ENCODE measurements at regions not wholly inside any gene's neighbourhood (a gene's known extent, or its start where the extent isn't known, plus 50 kb on each side); places are given as distances from the start of the nearest gene placed in this dataset.

DNA sequence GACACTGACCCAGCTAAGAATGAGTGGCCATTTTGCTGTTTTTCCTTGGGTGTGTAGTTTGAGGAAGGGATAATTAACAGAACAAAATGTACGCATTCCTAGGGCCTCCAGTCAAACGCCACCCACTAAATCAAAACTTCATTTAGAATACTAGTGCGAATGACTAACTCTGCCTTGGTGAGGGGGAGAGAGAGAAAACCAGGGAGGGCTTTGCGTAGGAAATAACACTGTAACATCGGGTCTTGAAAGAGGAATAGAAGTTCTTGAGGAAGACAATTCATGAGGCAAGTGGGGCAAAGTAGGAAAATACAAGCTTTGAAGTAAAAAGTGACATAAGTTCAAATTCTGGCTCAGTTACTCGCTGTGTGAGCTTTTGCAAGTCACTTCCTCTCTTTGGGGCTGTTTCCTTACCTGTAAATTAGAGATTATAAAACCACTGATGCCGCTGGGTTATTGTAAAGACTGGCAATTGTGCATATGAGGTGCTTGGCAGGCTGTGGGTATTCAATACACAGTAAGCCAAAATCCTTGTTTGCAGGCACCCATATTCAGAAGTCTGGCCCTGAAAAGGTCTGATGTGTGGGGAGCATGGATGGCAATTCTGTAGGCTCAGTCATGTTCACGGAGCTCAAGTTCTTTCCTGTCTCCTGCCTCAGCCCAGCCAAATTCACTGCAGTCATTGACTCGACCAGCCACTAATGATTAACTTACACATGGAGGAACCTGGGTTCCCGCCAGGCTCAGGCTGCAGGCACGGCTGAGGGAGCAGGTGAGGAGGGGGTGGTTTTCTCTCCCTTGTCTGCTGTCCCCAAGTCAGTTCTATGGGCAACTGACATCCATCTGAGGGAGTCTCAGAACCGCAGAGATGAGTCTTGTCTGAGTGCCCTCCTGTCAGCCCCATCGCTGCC lies 140.3 kb upstream of the CSF3R start:
- H3K18ac ChIP-seq (ENCODE audit: low read length), result no peak overlapping the region
- no peak overlapping the region for H2AK5ac ChIP-seq (ENCODE audit: low read length)
- H2BK5ac ChIP-seq (ENCODE audit: low read length), result no peak overlapping the region
- no peak overlapping the region for H3K4me3 ChIP-seq (ENCODE audit: low read length)
- H2BK120ac ChIP-seq (ENCODE audit: low read depth, low read length), result no peak overlapping the region
- no CpG with 5 or more reads among the region's 13 CpGs for WGBS (ENCODE audit: extremely low coverage, insufficient coverage, low lambda C conversion rate)
- no peaks in the 10 kb centered on the region for H3K4me1 ChIP-seq (ENCODE audit: control insufficient read depth, low read depth, low read length)
- H3K56ac ChIP-seq (ENCODE audit: low read length), result no peak overlapping the region
- H3K27me3 ChIP-seq (ENCODE audit: insufficient read depth, low read length, poor library complexity), result no peaks in the 10 kb centered on the region
- no peak overlapping the region for H4K5ac ChIP-seq (ENCODE audit: low read length)
- no peak overlapping the region for H2BK15ac ChIP-seq (replicated peaks; ENCODE audit: low read depth)
- H3K36me3 ChIP-seq (ENCODE audit: control insufficient read depth, insufficient read depth, low read length), result no peaks in the 10 kb centered on the region
- H3K4ac ChIP-seq (ENCODE audit: low read depth, low read length), result no peak overlapping the region
- H3K9ac ChIP-seq (ENCODE audit: low read length), result no peak overlapping the region
- H3K4me2 ChIP-seq (ENCODE audit: low read length), result no peak overlapping the region
- no peaks in the 10 kb centered on the region for H3K79me2 ChIP-seq (ENCODE audit: control insufficient read depth, insufficient read depth, low read length)
- no peaks in the 10 kb centered on the region for H3K79me1 ChIP-seq (ENCODE audit: low read length)
- no peak overlapping the region for H4K8ac ChIP-seq (ENCODE audit: low read depth, low read length)
- no peak overlapping the region for H3K23ac ChIP-seq (ENCODE audit: low read length)
- H3K27ac ChIP-seq (ENCODE audit: low read depth, low read length), result no peak overlapping the region
- no peak for DNase-seq

DNA sequence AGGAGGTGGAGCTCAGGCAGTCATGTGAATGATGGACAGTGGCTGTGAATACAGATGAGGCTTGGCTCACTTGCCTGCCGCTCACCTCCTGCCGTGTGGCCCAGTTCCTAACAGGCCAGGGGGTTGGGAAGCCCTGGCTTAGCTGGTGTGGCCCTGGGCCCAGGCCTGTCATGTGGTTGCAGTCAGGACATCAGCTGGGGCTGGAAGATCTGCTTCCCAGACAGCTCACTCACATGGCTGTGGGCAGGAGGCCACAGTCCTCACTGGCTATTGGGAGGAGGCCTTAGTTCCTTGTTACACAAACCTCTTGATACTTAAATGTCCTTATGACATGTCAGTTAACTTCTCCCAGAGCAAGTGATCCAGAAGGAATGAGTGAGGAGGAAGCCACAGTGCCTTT lies 138.8 kb upstream of the CSF3R start:
- H3K27me3 ChIP-seq (ENCODE audit: insufficient read depth, low read length, poor library complexity), result no peaks in the 10 kb centered on the region
- no peak overlapping the region for H3K4ac ChIP-seq (ENCODE audit: low read depth, low read length)
- H3K23ac ChIP-seq (ENCODE audit: low read length), result no peak overlapping the region
- no peak overlapping the region for H3K27ac ChIP-seq (ENCODE audit: low read depth, low read length)
- no peaks in the 10 kb centered on the region for H3K4me1 ChIP-seq (ENCODE audit: control insufficient read depth, low read depth, low read length)
- no peak overlapping the region for H2BK5ac ChIP-seq (ENCODE audit: low read length)
- H2AK5ac ChIP-seq (ENCODE audit: low read length), result no peak overlapping the region
- H3K36me3 ChIP-seq (ENCODE audit: control insufficient read depth, insufficient read depth, low read length), result no peaks in the 10 kb centered on the region
- H4K8ac ChIP-seq (ENCODE audit: low read depth, low read length), result no peak overlapping the region
- H3K79me2 ChIP-seq (ENCODE audit: control insufficient read depth, insufficient read depth, low read length), result no peaks in the 10 kb centered on the region
- DNase-seq, result no peak
- no peak overlapping the region for H3K4me2 ChIP-seq (ENCODE audit: low read length)
- no peaks in the 10 kb centered on the region for H3K79me1 ChIP-seq (ENCODE audit: low read length)
- no peak overlapping the region for H2BK120ac ChIP-seq (ENCODE audit: low read depth, low read length)
- no peak overlapping the region for H3K18ac ChIP-seq (ENCODE audit: low read length)
- no peak overlapping the region for H3K4me3 ChIP-seq (ENCODE audit: low read length)
- H2BK15ac ChIP-seq (replicated peaks; ENCODE audit: low read depth), result no peak overlapping the region
- H3K56ac ChIP-seq (ENCODE audit: low read length), result no peak overlapping the region
- no peak overlapping the region for H3K9ac ChIP-seq (ENCODE audit: low read length)
- WGBS (ENCODE audit: extremely low coverage, insufficient coverage, low lambda C conversion rate), result no CpG with 5 or more reads among the region's 2 CpGs
- H4K5ac ChIP-seq (ENCODE audit: low read length), result no peak overlapping the region

DNA sequence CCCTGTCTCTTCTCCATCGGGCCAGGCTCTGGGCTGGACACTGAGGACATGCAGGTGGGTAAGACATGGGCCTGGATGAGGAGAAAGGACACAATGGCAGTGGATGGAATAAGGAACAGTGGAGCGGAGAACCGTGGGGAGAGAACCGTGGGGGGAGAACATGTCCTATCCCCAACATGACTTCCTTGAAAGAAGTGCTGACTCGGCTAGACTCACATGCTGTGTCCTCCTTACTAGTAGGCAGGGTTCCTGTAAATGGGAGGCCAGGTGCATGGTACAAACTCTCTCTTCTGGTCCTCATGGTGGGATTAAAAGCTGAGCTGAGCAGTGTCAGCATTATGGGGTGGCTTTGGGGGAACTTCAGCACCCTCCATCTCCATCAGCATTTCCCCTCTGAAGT lies 137.4 kb upstream of the CSF3R start:
- DNase-seq, result no peak
- H2AK5ac ChIP-seq (ENCODE audit: low read length), result no peak overlapping the region
- H3K4ac ChIP-seq (ENCODE audit: low read depth, low read length), result no peak overlapping the region
- H3K23ac ChIP-seq (ENCODE audit: low read length), result no peak overlapping the region
- no peak overlapping the region for H3K9ac ChIP-seq (ENCODE audit: low read length)
- H3K56ac ChIP-seq (ENCODE audit: low read length), result no peak overlapping the region
- no peaks in the 10 kb centered on the region for H3K79me1 ChIP-seq (ENCODE audit: low read length)
- H3K4me2 ChIP-seq (ENCODE audit: low read length), result no peak overlapping the region
- H2BK5ac ChIP-seq (ENCODE audit: low read length), result no peak overlapping the region
- H3K27me3 ChIP-seq (ENCODE audit: insufficient read depth, low read length, poor library complexity), result no peaks in the 10 kb centered on the region
- H2BK120ac ChIP-seq (ENCODE audit: low read depth, low read length), result no peak overlapping the region
- no peak overlapping the region for H3K18ac ChIP-seq (ENCODE audit: low read length)
- no peaks in the 10 kb centered on the region for H3K36me3 ChIP-seq (ENCODE audit: control insufficient read depth, insufficient read depth, low read length)
- WGBS (ENCODE audit: extremely low coverage, insufficient coverage, low lambda C conversion rate), result no CpG with 5 or more reads among the region's 5 CpGs
- H3K4me1 ChIP-seq (ENCODE audit: control insufficient read depth, low read depth, low read length), result no peaks in the 10 kb centered on the region
- H3K79me2 ChIP-seq (ENCODE audit: control insufficient read depth, insufficient read depth, low read length), result no peaks in the 10 kb centered on the region
- no peak overlapping the region for H2BK15ac ChIP-seq (replicated peaks; ENCODE audit: low read depth)
- no peak overlapping the region for H3K4me3 ChIP-seq (ENCODE audit: low read length)
- H4K8ac ChIP-seq (ENCODE audit: low read depth, low read length), result no peak overlapping the region
- no peak overlapping the region for H3K27ac ChIP-seq (ENCODE audit: low read depth, low read length)
- no peak overlapping the region for H4K5ac ChIP-seq (ENCODE audit: low read length)

DNA sequence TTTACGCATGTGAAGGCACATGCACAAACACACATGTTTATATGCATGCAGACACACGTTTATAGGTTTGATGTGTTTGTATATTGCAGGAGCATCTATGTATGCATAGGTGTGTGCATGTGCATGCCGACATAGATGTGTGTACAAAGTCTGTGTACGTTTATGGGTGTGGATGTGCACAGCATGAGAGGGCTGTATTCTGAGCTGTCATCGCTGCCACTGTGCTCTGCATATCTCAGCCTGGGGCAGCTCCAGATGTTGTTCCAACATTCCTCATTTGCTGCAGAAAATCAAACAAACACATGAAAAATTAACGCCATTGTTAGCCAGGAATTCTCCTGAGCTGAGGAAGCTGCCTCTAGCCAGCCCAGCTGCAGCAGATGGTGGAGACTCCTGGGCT lies 132.3 kb upstream of the CSF3R start:
- no peaks in the 10 kb centered on the region for H3K27me3 ChIP-seq (ENCODE audit: insufficient read depth, low read length, poor library complexity)
- no peak overlapping the region for H2BK5ac ChIP-seq (ENCODE audit: low read length)
- no peak overlapping the region for H3K23ac ChIP-seq (ENCODE audit: low read length)
- H3K4me3 ChIP-seq (ENCODE audit: low read length), result no peak overlapping the region
- no peak overlapping the region for H3K56ac ChIP-seq (ENCODE audit: low read length)
- H3K9ac ChIP-seq (ENCODE audit: low read length), result no peak overlapping the region
- H3K18ac ChIP-seq (ENCODE audit: low read length), result no peak overlapping the region
- WGBS (ENCODE audit: extremely low coverage, insufficient coverage, low lambda C conversion rate), result no CpG with 5 or more reads among the region's 6 CpGs
- H2AK5ac ChIP-seq (ENCODE audit: low read length), result no peak overlapping the region
- H3K4me1 ChIP-seq (ENCODE audit: control insufficient read depth, low read depth, low read length), result no peaks in the 10 kb centered on the region
- no peak overlapping the region for H2BK120ac ChIP-seq (ENCODE audit: low read depth, low read length)
- no peak overlapping the region for H4K8ac ChIP-seq (ENCODE audit: low read depth, low read length)
- H3K4ac ChIP-seq (ENCODE audit: low read depth, low read length), result no peak overlapping the region
- H2BK15ac ChIP-seq (replicated peaks; ENCODE audit: low read depth), result no peak overlapping the region
- no peak overlapping the region for H3K27ac ChIP-seq (ENCODE audit: low read depth, low read length)
- H3K79me1 ChIP-seq (ENCODE audit: low read length), result no peaks in the 10 kb centered on the region
- no peak overlapping the region for H4K5ac ChIP-seq (ENCODE audit: low read length)
- H3K79me2 ChIP-seq (ENCODE audit: control insufficient read depth, insufficient read depth, low read length), result no peaks in the 10 kb centered on the region
- H3K36me3 ChIP-seq (ENCODE audit: control insufficient read depth, insufficient read depth, low read length), result no peaks in the 10 kb centered on the region
- H3K4me2 ChIP-seq (ENCODE audit: low read length), result no peak overlapping the region
- no peak for DNase-seq

DNA sequence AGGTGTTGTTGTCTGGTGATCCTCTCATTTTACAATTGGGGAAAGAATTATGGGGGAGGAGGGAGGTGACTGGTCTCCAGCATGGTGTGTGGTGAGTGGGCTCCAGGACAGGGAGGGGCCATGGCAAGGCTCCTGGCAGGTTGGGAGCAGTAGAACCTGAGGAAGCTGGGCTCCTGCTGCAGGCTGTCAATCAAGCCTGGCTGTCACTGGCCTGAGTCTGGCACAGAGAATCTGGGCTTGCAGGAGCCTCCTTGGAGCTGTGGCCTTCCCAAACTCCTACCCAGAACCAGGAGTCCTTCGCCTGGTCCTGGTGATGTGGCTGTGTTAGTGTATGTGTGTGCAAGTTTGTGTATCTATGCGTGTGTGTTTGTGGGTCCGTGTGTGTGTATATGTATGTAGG lies 131.9 kb upstream of the CSF3R start:
- Histone ChIP-seq H3K27me3 (ENCODE audit: insufficient read depth, low read length, poor library complexity) (no peaks in the 10 kb centered on the region), H3K4me1 (ENCODE audit: control insufficient read depth, low read depth, low read length) (no peaks in the 10 kb centered on the region), H4K5ac (ENCODE audit: low read length) (no peak overlapping the region), H2BK5ac (ENCODE audit: low read length) (no peak overlapping the region), H3K79me1 (ENCODE audit: low read length) (no peaks in the 10 kb centered on the region), H3K23ac (ENCODE audit: low read length) (no peak overlapping the region), H2BK120ac (ENCODE audit: low read depth, low read length) (no peak overlapping the region), H2BK15ac (replicated peaks; ENCODE audit: low read depth) (no peak overlapping the region), H4K8ac (ENCODE audit: low read depth, low read length) (no peak overlapping the region), H3K4me2 (ENCODE audit: low read length) (no peak overlapping the region), H3K18ac (ENCODE audit: low read length) (no peak overlapping the region), H3K4me3 (ENCODE audit: low read length) (no peak overlapping the region), H3K27ac (ENCODE audit: low read depth, low read length) (no peak overlapping the region), H3K36me3 (ENCODE audit: control insufficient read depth, insufficient read depth, low read length) (no peaks in the 10 kb centered on the region), H3K56ac (ENCODE audit: low read length) (no peak overlapping the region), H2AK5ac (ENCODE audit: low read length) (no peak overlapping the region), H3K4ac (ENCODE audit: low read depth, low read length) (no peak overlapping the region), H3K9ac (ENCODE audit: low read length) (no peak overlapping the region), H3K79me2 (ENCODE audit: control insufficient read depth, insufficient read depth, low read length) (no peaks in the 10 kb centered on the region)
- WGBS (ENCODE audit: extremely low coverage, insufficient coverage, low lambda C conversion rate), result no CpG with 5 or more reads among the region's 3 CpGs
- DNase-seq, result no peak

DNA sequence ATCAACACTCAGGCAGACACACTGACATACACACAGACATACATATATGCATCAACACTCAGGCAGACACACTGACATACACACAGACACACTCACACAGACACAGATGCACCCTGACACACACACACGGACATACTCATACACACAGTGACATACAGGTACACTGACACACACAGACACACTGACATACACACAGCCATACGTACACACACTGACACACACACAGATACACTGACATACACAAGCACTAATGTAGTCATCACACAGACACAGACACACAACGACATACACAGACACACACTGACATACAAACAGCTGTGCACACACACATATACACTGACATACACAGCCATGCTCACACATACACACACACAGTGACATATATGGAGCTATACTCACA lies 131.0 kb upstream of the CSF3R start:
- H4K8ac ChIP-seq (ENCODE audit: low read depth, low read length), result no peak overlapping the region
- no peak for DNase-seq
- no peak overlapping the region for H3K23ac ChIP-seq (ENCODE audit: low read length)
- no peak overlapping the region for H3K4ac ChIP-seq (ENCODE audit: low read depth, low read length)
- no peak overlapping the region for H3K4me3 ChIP-seq (ENCODE audit: low read length)
- no peaks in the 10 kb centered on the region for H3K4me1 ChIP-seq (ENCODE audit: control insufficient read depth, low read depth, low read length)
- no peaks in the 10 kb centered on the region for H3K79me1 ChIP-seq (ENCODE audit: low read length)
- no peak overlapping the region for H3K9ac ChIP-seq (ENCODE audit: low read length)
- no peak overlapping the region for H4K5ac ChIP-seq (ENCODE audit: low read length)
- no peak overlapping the region for H3K56ac ChIP-seq (ENCODE audit: low read length)
- no peak overlapping the region for H2BK15ac ChIP-seq (replicated peaks; ENCODE audit: low read depth)
- no peak overlapping the region for H2BK120ac ChIP-seq (ENCODE audit: low read depth, low read length)
- no peak overlapping the region for H3K4me2 ChIP-seq (ENCODE audit: low read length)
- H3K27ac ChIP-seq (ENCODE audit: low read depth, low read length), result no peak overlapping the region
- H3K27me3 ChIP-seq (ENCODE audit: insufficient read depth, low read length, poor library complexity), result no peaks in the 10 kb centered on the region
- no peak overlapping the region for H2AK5ac ChIP-seq (ENCODE audit: low read length)
- H3K36me3 ChIP-seq (ENCODE audit: control insufficient read depth, insufficient read depth, low read length), result no peaks in the 10 kb centered on the region
- no peaks in the 10 kb centered on the region for H3K79me2 ChIP-seq (ENCODE audit: control insufficient read depth, insufficient read depth, low read length)
- no peak overlapping the region for H3K18ac ChIP-seq (ENCODE audit: low read length)
- no CpG with 5 or more reads among the region's 3 CpGs for WGBS (ENCODE audit: extremely low coverage, insufficient coverage, low lambda C conversion rate)
- H2BK5ac ChIP-seq (ENCODE audit: low read length), result no peak overlapping the region
